ENCODE measurements at regions not wholly inside any gene's neighbourhood (a gene's known extent, or its start where the extent isn't known, plus 50 kb on each side); places are given as distances from the start of the nearest gene placed in this dataset.

- Mint-ChIP-seq H3K4me1 (ENCODE audit: low read depth) (peaks cover 12% of the 10 kb centered on the region), H3K27me3 (ENCODE audit: low read depth) (peaks cover 13% of the 10 kb centered on the region), H3K9me3 (ENCODE audit: insufficient read depth) (no peaks in the 10 kb centered on the region), H3K27ac (no peak overlapping the region), H3K36me3 (ENCODE audit: low read depth) (no peaks in the 10 kb centered on the region), H3K4me3 (no peak overlapping the region)
- no peak for DNase-seq
- no peak for ATAC-seq
- POLR2A ChIA-PET = no interaction called here
- CTCF ChIA-PET = no interaction called here
These were observed 409.6 kb downstream of the GADD45G start for GRCh38 chr9:90014421-90014820.

- Mint-ChIP-seq H3K4me1 (ENCODE audit: low read depth) (peaks cover 12% of the 10 kb centered on the region), H3K27ac (no peak overlapping the region), H3K27me3 (ENCODE audit: low read depth) (peaks cover 15% of the 10 kb centered on the region), H3K4me3 (no peak overlapping the region), H3K9me3 (ENCODE audit: insufficient read depth) (no peaks in the 10 kb centered on the region), H3K36me3 (ENCODE audit: low read depth) (no peaks in the 10 kb centered on the region)
- ATAC-seq (no peak), DNase-seq (no peak)
- CTCF ChIA-PET = interaction anchor here (0.9 kb wide), 1 partner anchor 414 kb away, joined by 3 read pairs; no protein-coding TSS in a partner anchor
- POLR2A ChIA-PET = no interaction called here
These were observed 411.5 kb downstream of the GADD45G start for GRCh38 chr9:90016272-90016671.

GRCh38 chr9:90017679-90018078, 412.9 kb downstream of the GADD45G start:
- POLR2A ChIA-PET = no interaction called here
- CTCF ChIA-PET = interaction anchor here (1.3 kb wide), 1 partner anchor 420 kb away, joined by 4 read pairs; no protein-coding TSS in a partner anchor
- ATAC-seq (no peak), DNase-seq (no peak)
- Mint-ChIP-seq H3K27me3 (ENCODE audit: low read depth) (peaks cover 22% of the 10 kb centered on the region), H3K4me3 (no peak overlapping the region), H3K27ac (no peak overlapping the region), H3K9me3 (ENCODE audit: insufficient read depth) (no peaks in the 10 kb centered on the region), H3K4me1 (ENCODE audit: low read depth) (peaks cover 12% of the 10 kb centered on the region), H3K36me3 (ENCODE audit: low read depth) (no peaks in the 10 kb centered on the region)

- H3K9me3 Mint-ChIP-seq (ENCODE audit: insufficient read depth) = no peaks in the 10 kb centered on the region
- no peak for ATAC-seq
- CTCF ChIA-PET = interaction anchor here (1.3 kb wide), 1 partner anchor 421 kb away, joined by 4 read pairs; no protein-coding TSS in a partner anchor
These were observed 413.9 kb downstream of the GADD45G start for GRCh38 chr9:90018688-90019087.

GRCh38 chr9:90019626-90020025, 414.8 kb downstream of the GADD45G start:
- no peaks in the 10 kb centered on the region for H3K9me3 Mint-ChIP-seq (ENCODE audit: insufficient read depth)
- DNase-seq (no peak), ATAC-seq (no peak)
- peaks cover 12% of the 10 kb centered on the region for H3K4me1 Mint-ChIP-seq (ENCODE audit: low read depth)
- H3K36me3 Mint-ChIP-seq (ENCODE audit: low read depth) = no peaks in the 10 kb centered on the region
- peaks cover 23% of the 10 kb centered on the region for H3K27me3 Mint-ChIP-seq (ENCODE audit: low read depth)
- CTCF ChIA-PET = interaction anchor here (0.9 kb wide), 1 partner anchor 82 kb away, joined by 3 read pairs; no protein-coding TSS in a partner anchor
- POLR2A ChIA-PET = no interaction called here
- no peak overlapping the region for H3K27ac Mint-ChIP-seq
- H3K4me3 Mint-ChIP-seq = no peak overlapping the region

More at GRCh38 chr9:90018688-90019087, 413.9 kb downstream of the GADD45G start:
- POLR2A ChIA-PET = no interaction called here
- Mint-ChIP-seq H3K27ac (no peak overlapping the region), H3K4me1 (ENCODE audit: low read depth) (peaks cover 12% of the 10 kb centered on the region), H3K4me3 (no peak overlapping the region), H3K27me3 (ENCODE audit: low read depth) (peaks cover 25% of the 10 kb centered on the region), H3K36me3 (ENCODE audit: low read depth) (no peaks in the 10 kb centered on the region)
- no peak for DNase-seq

- Mint-ChIP-seq H3K9me3 (ENCODE audit: insufficient read depth) (no peaks in the 10 kb centered on the region), H3K27me3 (ENCODE audit: low read depth) (peaks cover 28% of the 10 kb centered on the region), H3K4me3 (no peak overlapping the region), H3K36me3 (ENCODE audit: low read depth) (no peaks in the 10 kb centered on the region), H3K4me1 (ENCODE audit: low read depth) (peaks cover 12% of the 10 kb centered on the region), H3K27ac (no peak overlapping the region)
- ATAC-seq = no peak
- ChIA-PET CTCF (interaction anchor here (0.9 kb wide), 1 partner anchor 82 kb away, joined by 3 read pairs; no protein-coding TSS in a partner anchor), POLR2A (no interaction called here)
- DNase-seq = no peak
These were observed 415.6 kb downstream of the GADD45G start for GRCh38 chr9:90020276-90020871.

GRCh38 chr9:90021216-90021906, 416.5 kb downstream of the GADD45G start:
- Mint-ChIP-seq H3K9me3 (ENCODE audit: insufficient read depth) (no peaks in the 10 kb centered on the region), H3K27me3 (ENCODE audit: low read depth) (peaks cover 28% of the 10 kb centered on the region), H3K4me1 (ENCODE audit: low read depth) (peaks cover 12% of the 10 kb centered on the region), H3K27ac (no peak overlapping the region), H3K36me3 (ENCODE audit: low read depth) (no peaks in the 10 kb centered on the region), H3K4me3 (no peak overlapping the region)
- ChIA-PET CTCF (interaction anchor here (1.3 kb wide), 1 partner anchor 11 kb away, joined by 4 read pairs; no protein-coding TSS in a partner anchor), POLR2A (interaction anchor here (0.6 kb wide), 1 partner anchor 368 kb away, joined by 3 read pairs; no protein-coding TSS in a partner anchor)
- DNase-seq = no peak
- ATAC-seq = no peak

- no peak overlapping the region for H3K4me3 Mint-ChIP-seq
- no peaks in the 10 kb centered on the region for H3K36me3 Mint-ChIP-seq (ENCODE audit: low read depth)
- ChIA-PET CTCF (interaction anchor here (1.3 kb wide), 1 partner anchor 10 kb away, joined by 4 read pairs; no protein-coding TSS in a partner anchor), POLR2A (no interaction called here)
- H3K9me3 Mint-ChIP-seq (ENCODE audit: insufficient read depth) = no peaks in the 10 kb centered on the region
- ATAC-seq = no peak
- no peak overlapping the region for H3K27ac Mint-ChIP-seq
- H3K4me1 Mint-ChIP-seq (ENCODE audit: low read depth) = peaks cover 12% of the 10 kb centered on the region
- no peak for DNase-seq
- H3K27me3 Mint-ChIP-seq (ENCODE audit: low read depth) = peaks cover 27% of the 10 kb centered on the region
These were observed 417.7 kb downstream of the GADD45G start for GRCh38 chr9:90022474-90022873.

- peaks cover 35% of the 10 kb centered on the region for H3K27me3 Mint-ChIP-seq (ENCODE audit: low read depth)
- DNase-seq = no peak
- ATAC-seq = no peak
- H3K9me3 Mint-ChIP-seq (ENCODE audit: insufficient read depth) = no peaks in the 10 kb centered on the region
- no peak overlapping the region for H3K27ac Mint-ChIP-seq
- peaks cover 2% of the 10 kb centered on the region for H3K4me1 Mint-ChIP-seq (ENCODE audit: low read depth)
- no peaks in the 10 kb centered on the region for H3K36me3 Mint-ChIP-seq (ENCODE audit: low read depth)
- CTCF ChIA-PET = interaction anchor here (0.8 to 1.5 kb wide), 3 partner anchors 12 to 426 kb away, joined by 3 to 6 read pairs (median 4); no protein-coding TSS in a partner anchor
- POLR2A ChIA-PET = no interaction called here
- no peak overlapping the region for H3K4me3 Mint-ChIP-seq
These were observed 419.0 kb downstream of the GADD45G start for GRCh38 chr9:90023861-90024260.

GRCh38 chr9:90024409-90024808, 419.6 kb downstream of the GADD45G start:
- DNase-seq (no peak), ATAC-seq (no peak)
- ChIA-PET CTCF (interaction anchor here (0.7 to 1.5 kb wide), 4 partner anchors 11 to 426 kb away, joined by 3 to 6 read pairs (median 4); no protein-coding TSS in a partner anchor), POLR2A (no interaction called here)
- no peaks in the 10 kb centered on the region for H3K4me1 Mint-ChIP-seq (ENCODE audit: low read depth)
- no peak overlapping the region for H3K27ac Mint-ChIP-seq
- H3K4me3 Mint-ChIP-seq = no peak overlapping the region
- no peaks in the 10 kb centered on the region for H3K9me3 Mint-ChIP-seq (ENCODE audit: insufficient read depth)
- H3K36me3 Mint-ChIP-seq (ENCODE audit: low read depth) = no peaks in the 10 kb centered on the region
- H3K27me3 Mint-ChIP-seq (ENCODE audit: low read depth) = peaks cover 36% of the 10 kb centered on the region

GRCh38 chr9:90024823-90025222, 420.0 kb downstream of the GADD45G start:
- ATAC-seq (no peak), DNase-seq (no peak)
- no peaks in the 10 kb centered on the region for H3K36me3 Mint-ChIP-seq (ENCODE audit: low read depth)
- ChIA-PET CTCF (interaction anchor here (0.7 to 1.5 kb wide), 3 partner anchors 11 to 422 kb away, joined by 3 to 4 read pairs (median 3); no protein-coding TSS in a partner anchor), POLR2A (no interaction called here)
- H3K4me1 Mint-ChIP-seq (ENCODE audit: low read depth) = no peaks in the 10 kb centered on the region
- H3K9me3 Mint-ChIP-seq (ENCODE audit: insufficient read depth) = no peaks in the 10 kb centered on the region
- no peak overlapping the region for H3K27ac Mint-ChIP-seq
- peaks cover 36% of the 10 kb centered on the region for H3K27me3 Mint-ChIP-seq (ENCODE audit: low read depth)
- H3K4me3 Mint-ChIP-seq = no peak overlapping the region

GRCh38 chr9:90025816-90026215, 421.0 kb downstream of the GADD45G start:
- CTCF ChIA-PET = no interaction called here
- no peak for ATAC-seq

More at GRCh38 chr9:90025816-90026215, 421.0 kb downstream of the GADD45G start:
- no peaks in the 10 kb centered on the region for H3K36me3 Mint-ChIP-seq (ENCODE audit: low read depth)
- POLR2A ChIA-PET = no interaction called here
- peaks cover 35% of the 10 kb centered on the region for H3K27me3 Mint-ChIP-seq (ENCODE audit: low read depth)
- H3K9me3 Mint-ChIP-seq (ENCODE audit: insufficient read depth) = no peaks in the 10 kb centered on the region
- H3K4me3 Mint-ChIP-seq = no peak overlapping the region
- H3K4me1 Mint-ChIP-seq (ENCODE audit: low read depth) = no peaks in the 10 kb centered on the region
- H3K27ac Mint-ChIP-seq = no peak overlapping the region
- no peak for DNase-seq

All from activated CD8-positive, alpha-beta T cell treated with anti-CD3 and anti-CD28 coated beads, Interleukin-2, amount 10 ng/mL, durations not matched to agents 7 days and 5 days (primary cell).